Right lobe of liver (tissue), 4 donors: ENCODE measurements at regions not wholly inside any gene's neighbourhood (a gene's known extent, or its start where the extent isn't known, plus 50 kb on each side); places are given as distances from the start of the nearest gene placed in this dataset.

Experiments used
- POLR2A ChIP-seq: fragments of 450-650 bp; IDR thresholded peaks from one replicate; pipeline ENCODE4 v1.6.1; 2017; ENCODE audit warnings: antibody characterized with exemption, mild to moderate bottlenecking
- TF ChIP-seq, protein P1 (sequence below), 4 donors: fragments of 200-600 bp in 3 of 4; fragments of 450-650 bp in 1 of 4; IDR thresholded peaks; one replicate each; pipeline versions ENCODE4 v1.5.1 to v1.8.0; 2016 to 2022; ENCODE audit warnings: antibody characterized with exemption in 4 of 4, mild to moderate bottlenecking in 2 of 4
- donor health status: DM: no; HTN: no; CAD: no.
- donor health status: DM: no; HTN: no; CAD: no.
- donor health status: DM: no; HTN: yes; CAD: no.

DNA sequence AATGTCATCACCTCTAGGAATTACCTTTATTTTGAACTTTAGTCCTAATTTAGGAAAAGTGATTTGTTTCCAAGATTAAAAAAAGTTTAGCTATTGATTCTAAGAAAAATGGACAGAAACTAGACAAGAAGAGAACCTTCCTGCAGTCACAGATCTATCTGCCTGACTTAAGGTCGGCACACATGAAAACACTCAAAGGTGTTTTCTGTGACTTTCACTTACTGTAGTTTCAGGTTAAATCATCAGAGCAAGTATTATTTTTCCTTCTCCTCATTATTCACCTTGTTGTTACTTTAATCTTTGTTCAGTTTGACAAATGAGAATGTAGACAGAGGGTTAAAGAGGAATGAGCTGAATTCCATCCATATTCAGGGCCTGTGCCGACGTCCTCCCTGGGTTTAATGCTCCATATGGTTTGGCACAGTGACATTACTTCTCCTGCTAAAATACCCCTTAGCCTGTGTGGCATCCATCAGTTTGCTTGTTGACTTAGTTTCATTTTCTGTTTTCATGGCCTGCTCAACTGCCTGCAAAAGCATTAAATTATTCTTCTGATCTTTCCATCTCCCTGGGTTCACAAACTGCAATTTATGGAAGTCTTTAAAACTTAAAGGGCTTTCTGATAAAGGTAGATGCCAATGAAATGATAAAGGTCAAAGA, 352.7 kb downstream of the NKX6-1 start:
- no peak for TF ChIP-seq POLR2A
- TF ChIP-seq, protein P1, sequence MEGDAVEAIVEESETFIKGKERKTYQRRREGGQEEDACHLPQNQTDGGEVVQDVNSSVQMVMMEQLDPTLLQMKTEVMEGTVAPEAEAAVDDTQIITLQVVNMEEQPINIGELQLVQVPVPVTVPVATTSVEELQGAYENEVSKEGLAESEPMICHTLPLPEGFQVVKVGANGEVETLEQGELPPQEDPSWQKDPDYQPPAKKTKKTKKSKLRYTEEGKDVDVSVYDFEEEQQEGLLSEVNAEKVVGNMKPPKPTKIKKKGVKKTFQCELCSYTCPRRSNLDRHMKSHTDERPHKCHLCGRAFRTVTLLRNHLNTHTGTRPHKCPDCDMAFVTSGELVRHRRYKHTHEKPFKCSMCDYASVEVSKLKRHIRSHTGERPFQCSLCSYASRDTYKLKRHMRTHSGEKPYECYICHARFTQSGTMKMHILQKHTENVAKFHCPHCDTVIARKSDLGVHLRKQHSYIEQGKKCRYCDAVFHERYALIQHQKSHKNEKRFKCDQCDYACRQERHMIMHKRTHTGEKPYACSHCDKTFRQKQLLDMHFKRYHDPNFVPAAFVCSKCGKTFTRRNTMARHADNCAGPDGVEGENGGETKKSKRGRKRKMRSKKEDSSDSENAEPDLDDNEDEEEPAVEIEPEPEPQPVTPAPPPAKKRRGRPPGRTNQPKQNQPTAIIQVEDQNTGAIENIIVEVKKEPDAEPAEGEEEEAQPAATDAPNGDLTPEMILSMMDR (IDR thresholded peaks at IDR 0.05), result no peak
